Erythroblast (primary cell): ENCODE measurements at regions not wholly inside any gene's neighbourhood (a gene's known extent, or its start where the extent isn't known, plus 50 kb on each side); places are given as distances from the start of the nearest gene placed in this dataset.

Experiments used
- DNase-seq, 2 experiments: peaks; one replicate each; lab custom pipeline; 2025; lab: John Stamatoyannopoulos, UW
- GATA1 ChIP-seq: IDR thresholded peaks from 2 replicates; pipeline ENCODE4 v1.6.1; 2011; ENCODE audit warnings: low read depth, mild to moderate bottlenecking, control low read depth, low read length, moderate library complexity
- POLR2A ChIP-seq: IDR thresholded peaks from 2 replicates; pipeline ENCODE4 v1.6.1; 2011; ENCODE audit warnings: mild to moderate bottlenecking, low read length

DNA sequence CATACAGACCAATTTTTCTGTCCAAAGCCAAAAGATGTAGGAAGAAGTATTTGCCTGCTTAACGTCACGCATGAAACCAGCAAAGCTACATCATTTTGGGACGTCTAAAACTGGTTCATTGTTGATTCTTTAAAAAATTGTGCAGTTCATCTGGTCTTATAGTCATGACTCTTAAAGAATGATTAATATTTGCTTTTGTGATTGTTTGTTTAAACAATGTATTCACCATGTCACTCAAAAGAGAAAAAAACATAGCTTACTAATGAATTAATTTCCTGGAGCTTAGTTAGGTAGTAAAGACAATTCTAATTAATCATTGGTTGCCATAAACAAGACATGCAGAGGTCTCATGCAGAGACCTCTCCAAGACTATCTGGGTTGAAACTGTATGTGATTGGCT is 157.3 kb downstream of the RPS12 start:
- no peak for TF ChIP-seq POLR2A
- no peak for TF ChIP-seq GATA1

DNA sequence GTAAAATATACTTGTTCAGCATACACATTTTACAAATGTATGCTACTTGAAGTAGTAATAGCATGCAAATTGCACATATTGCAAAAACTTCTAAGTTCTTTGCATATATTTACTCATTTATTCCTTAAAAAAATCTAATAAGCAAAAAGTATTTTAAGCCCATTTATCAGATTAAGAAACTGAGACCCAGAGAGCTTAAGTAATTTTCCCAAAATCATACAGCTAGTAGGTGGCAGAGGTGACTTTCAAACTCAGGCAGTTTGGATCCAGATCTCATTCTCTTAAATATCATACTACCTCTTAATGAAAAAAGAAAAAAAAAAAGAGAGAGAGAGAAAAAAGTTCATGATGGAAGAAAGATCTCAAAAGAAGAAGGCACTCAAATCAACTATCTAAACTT is 157.9 kb downstream of the RPS12 start:
- no peak for DNase-seq
- TF ChIP-seq GATA1: no peak
- no peak for TF ChIP-seq POLR2A

More for the DNA sequence above, 157.3 kb downstream of the RPS12 start:
- no peak for DNase-seq

DNA sequence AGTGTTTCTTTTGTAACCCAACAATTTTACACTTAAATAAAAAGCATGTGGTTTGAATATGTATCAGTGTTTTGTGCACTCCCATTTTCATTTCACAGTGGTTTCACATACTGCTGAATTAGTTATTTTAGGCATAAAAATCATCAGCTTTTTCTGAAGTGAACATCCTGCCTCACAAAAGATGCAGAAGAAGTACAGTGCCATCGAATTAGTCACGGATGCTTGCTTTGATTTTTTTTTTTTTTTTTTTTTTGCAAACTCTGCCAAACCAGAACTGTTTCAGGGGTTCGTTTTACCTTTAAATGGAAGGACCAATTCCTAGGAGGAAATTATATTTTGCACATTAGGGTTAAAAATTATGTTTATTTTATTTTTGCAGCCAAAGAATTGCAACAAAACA is 158.6 kb downstream of the RPS12 start:
- no peak for DNase-seq
- no peak for TF ChIP-seq GATA1

- TF ChIP-seq POLR2A (no peak), GATA1 (no peak)
- DNase-seq: no peak
These were observed 159.2 kb downstream of the RPS12 start for GRCh38 chr6:132973514-132973993.

- TF ChIP-seq POLR2A (no peak), GATA1 (no peak)
- DNase-seq: no peak
These were observed 159.8 kb downstream of the RPS12 start for GRCh38 chr6:132974122-132974521.

DNA sequence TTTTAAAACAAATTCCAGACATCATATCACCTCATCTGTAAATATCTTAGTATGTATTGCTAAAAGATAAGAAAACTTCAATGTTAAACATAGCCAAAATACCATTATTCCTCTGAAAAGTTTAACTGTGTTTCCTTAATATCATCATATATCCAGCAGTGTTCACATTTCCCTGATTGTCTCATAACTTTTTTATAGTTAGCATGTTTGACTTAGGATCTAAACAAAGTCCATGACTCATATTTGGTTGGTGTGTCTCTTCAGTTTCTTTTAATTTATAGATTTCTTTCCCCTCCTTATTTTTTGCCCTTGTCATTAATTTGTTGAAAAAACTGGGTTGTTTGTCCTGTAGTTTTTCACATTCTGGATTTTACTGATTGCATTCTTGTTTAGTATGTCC is 163.0 kb downstream of the RPS12 start:
- no peak for DNase-seq
- no peak for TF ChIP-seq GATA1

DNA sequence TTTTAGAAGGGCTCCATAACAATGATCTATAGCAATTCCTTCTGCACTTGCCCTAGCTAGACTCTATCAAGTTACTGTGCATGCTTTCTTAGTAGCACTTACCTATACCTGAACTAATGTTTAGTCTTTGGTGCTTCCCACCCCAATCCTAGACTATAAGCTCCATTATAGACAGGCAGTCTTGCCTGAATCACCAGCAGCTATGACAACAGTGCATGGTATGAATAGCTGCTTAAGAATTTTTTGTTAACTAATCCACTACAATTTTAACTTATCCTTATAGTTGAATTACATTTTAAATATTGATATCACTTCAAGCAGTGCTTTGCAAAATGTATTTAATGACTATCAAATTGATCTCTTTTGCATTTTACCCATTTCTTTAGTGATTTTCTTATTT is 164.3 kb downstream of the RPS12 start:
- DNase-seq: no peak

GRCh38 chr6:132993738-132994137 is 179.4 kb downstream of the RPS12 start:
- TF ChIP-seq GATA1 (no peak), POLR2A (no peak)
- no peak for DNase-seq

More for the DNA sequence above, 164.3 kb downstream of the RPS12 start:
- TF ChIP-seq POLR2A (no peak), GATA1 (no peak)

DNA sequence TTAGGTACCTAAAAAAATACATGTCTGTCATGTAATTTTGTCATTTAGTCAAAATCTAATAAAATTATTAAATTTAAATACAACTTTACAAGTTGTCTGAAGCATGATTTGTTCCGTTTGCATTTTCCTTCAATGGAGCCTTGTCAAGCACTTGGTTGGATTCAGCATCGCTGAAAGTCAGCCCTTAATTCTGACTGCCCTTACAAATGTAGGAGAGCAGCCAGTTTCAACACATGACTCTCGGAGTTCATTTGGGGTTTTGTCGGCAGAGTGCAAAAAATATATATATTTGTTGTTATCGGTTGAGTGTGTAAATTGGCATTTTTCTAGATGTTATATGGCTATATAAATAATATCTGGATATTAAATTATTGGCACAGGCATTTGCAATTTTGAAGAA is 180.6 kb downstream of the RPS12 start:
- DNase-seq: no peak
- TF ChIP-seq GATA1 (no peak), POLR2A (no peak)

DNA sequence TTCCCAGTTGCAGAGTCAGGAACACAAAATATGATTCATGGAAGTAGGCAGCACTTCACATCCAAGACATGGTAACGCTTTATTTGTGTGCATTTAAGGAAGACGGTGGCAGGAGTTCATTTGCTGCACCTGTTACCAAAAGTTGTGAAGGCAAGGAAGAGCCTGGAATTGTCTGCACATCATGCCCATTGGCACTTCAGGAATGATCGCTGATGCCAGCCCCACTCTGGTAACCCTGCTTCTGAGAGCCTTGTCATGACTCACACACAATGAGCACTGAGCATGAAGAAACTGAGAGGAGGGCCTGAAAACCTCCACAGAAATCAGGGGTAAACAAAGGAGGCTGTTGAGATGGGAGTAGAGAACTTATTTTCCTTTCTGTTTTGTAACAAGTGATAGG is 181.1 kb downstream of the RPS12 start:
- TF ChIP-seq GATA1 (no peak), POLR2A (no peak)
- no peak for DNase-seq

GRCh38 chr6:132998418-132998817 is 184.0 kb downstream of the RPS12 start:
- no peak for TF ChIP-seq GATA1
- TF ChIP-seq POLR2A: no peak
- no peak for DNase-seq

- DNase-seq: no peak
- TF ChIP-seq GATA1: no peak
These were observed 186.7 kb downstream of the RPS12 start for GRCh38 chr6:133001040-133001565.

DNA sequence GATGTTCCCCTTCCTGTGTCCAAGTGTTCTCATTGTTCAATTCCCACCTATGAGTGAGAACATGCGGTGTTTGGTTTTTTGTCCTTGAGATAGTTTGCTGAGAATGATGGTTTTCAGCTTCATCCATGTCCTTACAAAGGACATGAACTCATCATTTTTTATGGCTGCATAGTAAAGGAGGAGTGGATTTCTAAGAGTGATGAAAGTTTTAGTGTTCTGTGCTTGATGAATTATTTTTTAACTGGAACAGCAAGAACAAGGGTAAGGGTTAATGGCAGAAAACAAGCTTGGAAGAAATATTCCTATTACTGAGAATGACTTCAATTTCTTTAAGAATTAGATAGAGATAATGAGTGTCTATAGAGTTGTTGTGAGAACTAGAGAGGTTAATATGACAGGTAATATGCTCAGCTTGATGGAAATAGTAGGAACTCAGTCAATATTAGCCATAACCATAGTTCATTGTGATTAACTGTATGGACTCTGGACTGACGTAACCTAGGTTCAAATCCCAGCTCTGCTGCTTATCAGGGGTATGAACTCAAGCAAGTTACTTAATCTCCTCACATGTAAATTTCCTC is 190.0 kb downstream of the RPS12 start:
- no peak for DNase-seq
- TF ChIP-seq POLR2A: no peak

DNA sequence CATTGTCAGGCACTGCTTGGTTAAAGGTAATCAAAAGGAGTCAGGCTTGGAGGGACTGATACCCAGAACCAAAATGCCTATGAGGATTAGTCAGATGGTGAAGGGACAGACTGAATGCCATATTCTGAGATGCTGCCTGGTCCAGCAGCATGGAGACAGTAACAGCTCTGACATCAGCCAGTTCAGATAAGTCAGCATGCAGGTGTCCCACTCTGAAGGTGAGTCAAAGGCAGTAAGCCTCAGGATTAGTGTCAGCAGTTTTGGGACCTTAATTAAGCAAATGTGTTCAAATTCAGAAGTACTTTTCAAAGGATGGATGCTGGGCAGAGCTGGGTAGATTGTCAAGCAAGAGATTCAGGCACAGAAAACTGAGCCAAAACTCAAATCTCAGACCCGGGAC is 198.4 kb downstream of the RPS12 start:
- DNase-seq: no peak
- TF ChIP-seq GATA1 (no peak), POLR2A (no peak)

- DNase-seq: no peak
- TF ChIP-seq POLR2A: no peak
- TF ChIP-seq GATA1: no peak
These were observed 202.3 kb downstream of the RPS12 start for GRCh38 chr6:133016631-133017030.
